Lower leg skin (tissue), 4 donors: ENCODE measurements at regions not wholly inside any gene's neighbourhood (a gene's known extent, or its start where the extent isn't known, plus 50 kb on each side); places are given as distances from the start of the nearest gene placed in this dataset.

ENCODE experiments used
- DNase-seq, 2 donors: peaks; one replicate each; pipeline ENCODE4 v3.0.0-alpha.2; 2019; ENCODE audit warnings: low spot score in 2 of 2
- H3K4me3 ChIP-seq: fragments of 200-600 bp; sonication (generic); 2 replicates; pipeline ENCODE4 v1.5.1; 2017; ENCODE audit warnings: mild to moderate bottlenecking, low read depth; ENCODE audit not compliant: poor library complexity, severe bottlenecking
- POLR2A ChIP-seq, 2 donors: fragments of 450-650 bp; IDR thresholded peaks; one replicate each; pipeline ENCODE4 v1.6.1; 2016 to 2017; ENCODE audit warnings: antibody characterized with exemption in 2 of 2, mild to moderate bottlenecking in 1 of 2, moderate library complexity in 1 of 2
- WGBS, 2 donors: methylation state at CpG; one replicate each; pipeline ENCODE4 v1.1.5; 2018; 5-methylcytosine and 5-hydroxymethylcytosine counted together
- intact Hi-C: fragments of 100-400 bp; cut with DNase I; formaldehyde crosslinking; loops from one replicate; pipeline ENCODE4 v1.15.0; 2023; ENCODE audit warnings: low total_unique reads
- TF ChIP-seq, protein P1 (sequence below), 3 donors: fragments of 450-650 bp; IDR thresholded peaks; one replicate each; pipeline ENCODE4 v1.5.1; 2016; ENCODE audit warnings: antibody characterized with exemption in 3 of 3, mild to moderate bottlenecking in 3 of 3, moderate library complexity in 2 of 3

DNA sequence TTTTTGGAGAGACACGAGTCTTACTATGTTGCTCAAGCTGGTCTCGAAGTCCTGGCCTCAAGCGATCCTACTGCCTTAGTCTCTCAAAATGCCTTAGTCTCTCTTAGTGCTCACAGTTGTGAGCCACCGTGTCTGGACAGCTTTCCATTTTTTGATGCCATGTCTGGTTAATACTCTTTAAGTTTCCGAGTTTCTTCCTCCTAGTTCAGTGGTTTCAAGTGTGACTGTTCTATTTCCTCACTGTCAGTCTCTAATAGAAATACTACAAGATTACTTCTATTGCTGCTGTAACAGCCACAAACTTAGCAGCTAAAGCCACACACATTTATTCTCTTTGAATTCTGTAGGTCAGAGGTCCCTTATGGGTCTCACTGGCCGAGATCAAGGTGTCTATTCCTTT is 125.1 kb upstream of the MGAT5 start:
- WGBS, 2 donors: 80 to 81% methylated on average over 6 of the region's 6 CpGs
- no peak overlapping the region for H3K4me3 ChIP-seq
- DNase-seq: no peak
- TF ChIP-seq POLR2A (IDR thresholded peaks at IDR 0.05): no peak
- TF ChIP-seq, protein P1, sequence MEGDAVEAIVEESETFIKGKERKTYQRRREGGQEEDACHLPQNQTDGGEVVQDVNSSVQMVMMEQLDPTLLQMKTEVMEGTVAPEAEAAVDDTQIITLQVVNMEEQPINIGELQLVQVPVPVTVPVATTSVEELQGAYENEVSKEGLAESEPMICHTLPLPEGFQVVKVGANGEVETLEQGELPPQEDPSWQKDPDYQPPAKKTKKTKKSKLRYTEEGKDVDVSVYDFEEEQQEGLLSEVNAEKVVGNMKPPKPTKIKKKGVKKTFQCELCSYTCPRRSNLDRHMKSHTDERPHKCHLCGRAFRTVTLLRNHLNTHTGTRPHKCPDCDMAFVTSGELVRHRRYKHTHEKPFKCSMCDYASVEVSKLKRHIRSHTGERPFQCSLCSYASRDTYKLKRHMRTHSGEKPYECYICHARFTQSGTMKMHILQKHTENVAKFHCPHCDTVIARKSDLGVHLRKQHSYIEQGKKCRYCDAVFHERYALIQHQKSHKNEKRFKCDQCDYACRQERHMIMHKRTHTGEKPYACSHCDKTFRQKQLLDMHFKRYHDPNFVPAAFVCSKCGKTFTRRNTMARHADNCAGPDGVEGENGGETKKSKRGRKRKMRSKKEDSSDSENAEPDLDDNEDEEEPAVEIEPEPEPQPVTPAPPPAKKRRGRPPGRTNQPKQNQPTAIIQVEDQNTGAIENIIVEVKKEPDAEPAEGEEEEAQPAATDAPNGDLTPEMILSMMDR (IDR thresholded peaks at IDR 0.05): no peak
- intact Hi-C loops: loop anchor here (10.0 kb wide), 1 partner anchor 66 kb away; no protein-coding TSS in a partner anchor

DNA sequence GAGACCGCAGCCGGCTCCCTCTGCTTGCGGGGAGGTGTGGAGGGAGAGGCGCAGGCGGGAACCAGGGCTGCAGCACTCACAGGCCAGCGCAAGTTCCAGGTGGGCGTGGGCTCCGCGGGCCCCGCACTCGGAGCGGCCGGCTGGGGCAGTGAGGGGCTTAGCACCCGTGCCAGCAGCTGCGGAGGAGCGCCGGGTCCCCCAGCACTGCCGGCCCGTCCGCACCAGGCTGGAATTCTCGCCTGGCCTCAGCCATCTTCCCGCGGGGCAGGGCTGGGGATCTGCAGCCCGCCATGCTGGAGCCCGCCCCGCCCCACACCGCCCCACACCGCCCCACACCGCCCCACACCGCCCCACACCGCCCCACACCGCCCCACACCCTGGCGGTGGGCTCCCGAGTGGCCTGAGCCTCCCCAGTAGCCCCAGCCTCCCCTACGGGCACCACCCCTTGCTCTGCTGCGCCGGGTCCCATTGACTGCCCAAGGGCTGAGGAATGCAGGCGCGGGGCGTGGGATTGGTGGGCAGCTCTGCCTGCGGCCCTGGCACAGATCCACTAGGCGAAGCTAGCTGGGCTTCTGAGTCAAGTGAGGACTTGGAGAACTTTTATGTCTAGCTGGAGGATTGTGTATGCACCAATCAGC is 123.9 kb upstream of the MGAT5 start:
- WGBS, 2 donors: 93 to 99% methylated on average over 20 to 25 of the region's 42 CpGs
- no peak for TF ChIP-seq POLR2A (IDR thresholded peaks at IDR 0.05)
- TF ChIP-seq, protein P1 (IDR thresholded peaks at IDR 0.05): no peak
- no peak overlapping the region for H3K4me3 ChIP-seq
- intact Hi-C loops: loop anchor here (10.0 kb wide), 1 partner anchor 65 kb away; no protein-coding TSS in a partner anchor
- no peak for DNase-seq

DNA sequence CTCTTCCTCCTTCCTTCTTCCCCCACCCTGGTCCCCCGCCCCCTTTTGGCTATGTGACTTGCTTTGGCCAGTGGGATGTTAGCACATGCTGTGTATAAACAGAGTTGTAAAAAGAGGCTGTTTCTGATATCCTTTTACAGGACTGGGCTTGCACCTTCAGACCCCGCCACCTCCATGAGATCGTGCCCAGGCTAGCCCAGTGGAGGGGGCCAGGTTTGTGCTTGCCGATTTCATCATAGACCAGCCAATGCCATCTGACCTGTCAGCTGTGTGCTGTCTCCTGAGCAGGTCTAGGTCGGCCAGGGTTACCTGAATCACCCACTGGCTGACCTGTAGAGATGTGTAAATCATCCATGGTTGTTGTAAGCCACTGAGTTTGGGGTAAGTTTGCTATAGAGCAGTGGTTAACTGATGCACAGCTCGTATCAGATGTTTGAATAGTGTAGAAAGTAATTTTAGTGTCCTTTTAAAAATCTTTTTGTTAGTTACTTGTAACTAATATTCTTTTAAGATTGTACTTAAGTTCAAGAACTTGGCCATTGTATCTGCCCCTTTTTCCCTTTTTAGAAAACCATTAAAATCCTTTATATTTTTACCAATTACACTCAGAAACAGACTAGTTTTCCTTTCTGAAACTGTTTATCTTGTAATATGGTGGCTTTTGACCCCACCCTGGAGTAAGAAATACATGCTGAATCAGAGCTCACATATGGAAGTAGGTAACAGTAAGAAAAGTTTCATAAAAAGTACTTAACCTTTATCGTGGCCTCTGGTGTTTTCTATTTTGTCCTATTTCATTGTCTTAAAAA is 122.0 kb upstream of the MGAT5 start:
- intact Hi-C loops: no loop called here
- TF ChIP-seq POLR2A (IDR thresholded peaks at IDR 0.05): no peak
- TF ChIP-seq, protein P1 (IDR thresholded peaks at IDR 0.05): no peak
- 78 to 87% methylated on average over 7 of the region's 7 CpGs for WGBS, 2 donors
- H3K4me3 ChIP-seq: no peak overlapping the region
- no peak for DNase-seq

DNA sequence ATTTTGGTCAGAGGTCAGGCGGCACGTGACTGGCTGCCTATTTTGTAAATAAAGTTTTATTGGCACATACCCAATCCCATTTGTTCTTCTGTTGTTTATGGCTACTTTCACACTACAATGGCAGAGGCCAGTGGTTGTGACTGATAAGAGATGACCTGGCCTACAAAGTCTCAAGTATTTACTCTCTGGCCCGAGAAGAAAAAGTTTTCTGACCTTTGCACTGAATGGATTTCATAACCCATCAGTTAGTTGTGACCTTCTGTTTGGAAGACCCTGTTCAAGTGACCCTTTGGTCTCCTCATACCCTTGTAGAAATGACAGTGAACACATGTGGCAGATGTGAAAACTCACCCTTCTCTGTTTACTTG is 121.4 kb upstream of the MGAT5 start:
- 85 to 91% methylated on average over 3 of the region's 3 CpGs for WGBS, 2 donors
- TF ChIP-seq POLR2A (IDR thresholded peaks at IDR 0.05): no peak
- TF ChIP-seq, protein P1 (IDR thresholded peaks at IDR 0.05): no peak
- no peak overlapping the region for H3K4me3 ChIP-seq
- no peak for DNase-seq
- intact Hi-C loops: no loop called here

DNA sequence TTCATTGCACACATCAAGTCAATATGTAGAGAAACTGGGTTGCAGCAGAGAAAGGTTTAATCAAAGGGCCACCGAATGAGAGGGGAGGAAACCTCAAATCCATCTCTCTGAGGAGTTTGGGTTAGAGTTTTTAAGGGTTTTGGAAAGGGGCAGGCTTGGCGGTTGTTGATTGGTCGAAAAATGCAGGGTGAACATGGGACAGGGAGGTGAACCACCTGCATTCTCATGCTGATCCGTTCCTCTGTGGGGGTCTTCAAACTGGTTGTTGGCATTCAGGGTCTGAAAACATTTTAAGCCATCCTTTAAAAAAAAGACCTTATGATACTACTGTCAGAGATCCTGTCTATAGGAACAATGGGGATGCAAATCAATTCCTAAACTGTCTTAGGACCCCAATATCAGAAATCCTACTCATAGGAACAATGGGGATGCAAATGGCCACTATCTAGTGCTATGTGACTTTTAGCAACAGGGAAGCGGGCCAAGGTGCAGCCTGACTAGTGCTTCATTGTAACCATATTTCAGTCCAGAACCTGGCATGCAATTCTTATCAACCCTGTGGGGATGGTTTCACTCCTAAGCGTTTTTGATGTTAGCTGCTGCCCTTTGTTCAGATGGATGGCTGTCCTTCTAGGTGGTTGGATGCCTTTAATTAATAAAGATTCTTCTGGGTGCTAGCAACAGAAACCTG is 120.1 kb upstream of the MGAT5 start:
- no peak overlapping the region for H3K4me3 ChIP-seq
- TF ChIP-seq, protein P1 (IDR thresholded peaks at IDR 0.05): no peak
- no peak for TF ChIP-seq POLR2A (IDR thresholded peaks at IDR 0.05)
- no peak for DNase-seq
- 89 to 94% methylated on average over 6 of the region's 6 CpGs for WGBS, 2 donors
- intact Hi-C loops: no loop called here
